ENCODE measurements at regions not wholly inside any gene's neighbourhood (a gene's known extent, or its start where the extent isn't known, plus 50 kb on each side); places are given as distances from the start of the nearest gene placed in this dataset.
A peak's percentile ranks its signal among the peaks of the same experiment; 100 is the strongest.
"Not testable (repeated sequence)": the region's sequence is repeated elsewhere in the genome, so short reads cannot be mapped to it uniquely, and the experiment has no call there.

GRCh38 chr1:220962031-220962751 is 82.9 kb downstream of the HLX start:
- Histone ChIP-seq H3K4me3 (ENCODE audit: low read depth, low read length) (no peak overlapping the region), H3K27ac (peak overlapping the region; percentile 2), H3K27me3 (replicated peaks) (no peaks in the 10 kb centered on the region), H3K36me3 (replicated peaks) (no peaks in the 10 kb centered on the region)
- TF ChIP-seq CTCF (IDR thresholded peaks at IDR 0.05; ENCODE audit: low read depth, low read length, missing control alignments), result no peak
- in situ Hi-C loops (cut with HindIII; ENCODE audit: low pct_ligation_motif_present, low sequenced_read_pairs), result no loop called here
- peak; percentile 66 for DNase-seq

DNA sequence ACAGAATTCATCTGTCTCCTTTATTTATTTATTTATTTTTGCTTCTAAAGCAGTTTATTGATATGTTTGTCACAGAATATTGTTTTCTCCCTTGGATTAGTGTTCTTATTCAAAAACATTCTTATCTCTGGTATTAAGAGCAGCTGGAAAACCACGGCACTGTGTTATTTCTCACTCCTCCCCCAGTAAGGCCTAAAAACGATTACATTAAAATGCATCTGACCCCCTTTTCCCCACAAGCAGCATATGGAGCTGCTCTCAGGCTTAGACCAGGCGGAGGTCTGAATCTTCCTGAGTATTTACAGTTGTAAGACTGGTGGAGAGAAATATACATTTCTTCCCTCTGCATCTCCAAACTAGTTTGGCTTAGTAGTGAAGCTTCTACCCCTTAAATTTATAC is 86.8 kb downstream of the HLX start:
- Histone ChIP-seq H3K36me3 (replicated peaks) (no peaks in the 10 kb centered on the region), H3K27me3 (replicated peaks) (no peaks in the 10 kb centered on the region), H3K4me3 (ENCODE audit: low read depth, low read length) (no peak overlapping the region), H3K27ac (no peak overlapping the region)
- no peak for TF ChIP-seq CTCF (IDR thresholded peaks at IDR 0.05; ENCODE audit: low read depth, low read length, missing control alignments)
- DNase-seq, result no peak
- in situ Hi-C loops (cut with HindIII; ENCODE audit: low pct_ligation_motif_present, low sequenced_read_pairs), result no loop called here

DNA sequence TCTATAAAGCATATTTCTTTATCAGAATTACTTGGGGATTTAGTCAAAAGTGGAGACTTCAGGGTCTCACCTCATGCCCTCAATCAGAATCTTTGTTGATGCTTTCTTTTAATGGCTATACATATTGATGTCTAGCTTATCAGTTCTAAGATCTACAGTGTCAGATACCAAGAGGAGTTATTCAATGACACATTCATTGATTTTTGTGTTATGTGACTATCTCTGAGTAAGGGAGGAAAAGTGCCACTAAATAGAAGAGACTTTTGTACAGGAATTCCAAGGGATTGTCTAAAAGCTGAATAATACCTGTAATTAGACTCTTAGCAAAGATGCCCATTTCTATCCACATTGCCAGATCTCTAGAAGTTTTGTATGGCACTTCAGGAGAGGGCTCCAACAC is 87.2 kb downstream of the HLX start:
- TF ChIP-seq CTCF (IDR thresholded peaks at IDR 0.05; ENCODE audit: low read depth, low read length, missing control alignments), result no peak
- Histone ChIP-seq H3K27ac (no peak overlapping the region), H3K27me3 (replicated peaks) (no peaks in the 10 kb centered on the region), H3K4me3 (ENCODE audit: low read depth, low read length) (no peak overlapping the region), H3K36me3 (replicated peaks) (no peaks in the 10 kb centered on the region)
- in situ Hi-C loops (cut with HindIII; ENCODE audit: low pct_ligation_motif_present, low sequenced_read_pairs), result no loop called here
- no peak for DNase-seq

- Histone ChIP-seq H3K27ac (no peak overlapping the region), H3K4me3 (ENCODE audit: low read depth, low read length) (no peak overlapping the region), H3K36me3 (replicated peaks) (no peaks in the 10 kb centered on the region), H3K27me3 (replicated peaks) (no peaks in the 10 kb centered on the region)
- no peak for DNase-seq
- in situ Hi-C loops (cut with HindIII; ENCODE audit: low pct_ligation_motif_present, low sequenced_read_pairs), result no loop called here
- no peak for TF ChIP-seq CTCF (IDR thresholded peaks at IDR 0.05; ENCODE audit: low read depth, low read length, missing control alignments)
These were observed 87.8 kb downstream of the HLX start for GRCh38 chr1:220966881-220967611.

DNA sequence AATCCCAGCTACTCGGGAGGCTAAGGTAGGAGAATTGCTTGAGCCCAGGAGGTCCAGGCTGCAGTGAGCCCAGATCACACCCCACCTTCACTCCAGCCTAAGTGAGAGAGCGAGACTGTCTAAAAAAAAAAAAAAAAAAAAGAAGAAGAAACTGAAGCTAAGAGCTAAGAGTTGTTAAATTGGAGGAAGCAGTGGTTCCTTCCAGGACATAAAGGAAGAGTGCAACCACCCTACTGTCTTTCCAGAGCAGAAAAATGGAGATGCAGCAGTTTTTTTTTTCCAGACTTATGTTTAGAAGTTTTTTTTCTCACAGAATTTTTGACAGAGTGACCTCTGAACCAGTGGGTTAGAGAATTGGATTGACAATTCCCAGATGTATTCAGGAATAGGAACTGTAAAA is 88.7 kb downstream of the HLX start:
- no peak for DNase-seq
- no peak for TF ChIP-seq CTCF (IDR thresholded peaks at IDR 0.05; ENCODE audit: low read depth, low read length, missing control alignments)
- in situ Hi-C loops (cut with HindIII; ENCODE audit: low pct_ligation_motif_present, low sequenced_read_pairs), result no loop called here
- Histone ChIP-seq H3K27me3 (replicated peaks) (no peaks in the 10 kb centered on the region), H3K4me3 (ENCODE audit: low read depth, low read length) (no peak overlapping the region), H3K36me3 (replicated peaks) (no peaks in the 10 kb centered on the region), H3K27ac (no peak overlapping the region)

GRCh38 chr1:220969281-220969680 is 90.0 kb downstream of the HLX start:
- H3K36me3 ChIP-seq (replicated peaks); H3K4me3 ChIP-seq (ENCODE audit: low read depth, low read length); in situ Hi-C loops (cut with HindIII; ENCODE audit: low pct_ligation_motif_present, low sequenced_read_pairs); H3K27me3 ChIP-seq (replicated peaks); DNase-seq; H3K27ac ChIP-seq: not testable (repeated sequence)
